A673 (cell line): ENCODE measurements at regions not wholly inside any gene's neighbourhood (a gene's known extent, or its start where the extent isn't known, plus 50 kb on each side); places are given as distances from the start of the nearest gene placed in this dataset.

Experiments
- EZH2 ChIP-seq: fragments of 200-600 bp; sonication (generic); IDR thresholded peaks from 2 replicates; pipeline ENCODE4 v1.6.1; 2017; ENCODE audit warnings: borderline replicate concordance, low read depth, mild to moderate bottlenecking, mixed read lengths, antibody characterized with exemption, low read length; ENCODE audit not compliant: poor library complexity, severe bottlenecking
- TF ChIP-seq, protein P1 (sequence below): fragments of 300-800, 200-600 bp; sonication (generic); conservative IDR thresholded peaks from 2 replicates; pipeline ENCODE4 v1.5.1; 2017; ENCODE audit warnings: low read depth, mild to moderate bottlenecking, antibody characterized with exemption, low read length, moderate library complexity, mixed read lengths

DNA sequence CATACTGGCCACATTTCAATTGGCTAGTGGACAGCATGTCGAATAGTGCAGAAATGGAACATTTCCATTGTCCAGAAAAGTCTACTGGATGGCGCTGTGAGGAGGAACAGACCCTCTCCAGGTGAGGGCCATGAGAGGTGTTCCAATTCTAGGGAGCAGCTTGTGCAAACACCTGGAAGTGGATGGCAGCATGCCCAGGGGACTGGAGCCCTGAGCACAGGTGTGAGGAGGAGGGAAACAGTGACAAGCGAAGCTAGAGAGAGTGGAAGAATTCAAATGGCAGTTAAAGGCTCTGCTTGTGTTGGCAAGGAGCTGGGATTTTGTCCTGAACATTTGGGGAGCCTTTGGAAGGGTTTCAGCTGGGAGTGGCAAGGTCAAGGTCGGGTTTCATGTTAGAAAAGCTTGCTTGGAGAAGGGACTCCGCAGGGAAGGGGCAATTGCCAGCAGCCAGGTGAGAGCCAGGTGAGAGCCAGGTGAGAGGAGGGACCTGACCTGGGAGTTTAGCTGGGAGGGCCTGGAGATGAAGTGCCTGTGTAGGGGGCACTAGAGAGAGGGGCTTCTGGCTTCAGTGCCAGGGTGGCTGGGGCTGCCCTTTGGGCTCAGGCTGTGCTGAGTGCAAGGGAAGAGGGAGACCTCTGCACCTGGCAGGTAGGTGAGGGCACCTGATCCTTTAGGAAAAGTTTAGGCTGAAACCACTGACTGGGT lies 93.8 kb downstream of the LINGO1 start:
- TF ChIP-seq EZH2, result no peak
- TF ChIP-seq, protein P1, sequence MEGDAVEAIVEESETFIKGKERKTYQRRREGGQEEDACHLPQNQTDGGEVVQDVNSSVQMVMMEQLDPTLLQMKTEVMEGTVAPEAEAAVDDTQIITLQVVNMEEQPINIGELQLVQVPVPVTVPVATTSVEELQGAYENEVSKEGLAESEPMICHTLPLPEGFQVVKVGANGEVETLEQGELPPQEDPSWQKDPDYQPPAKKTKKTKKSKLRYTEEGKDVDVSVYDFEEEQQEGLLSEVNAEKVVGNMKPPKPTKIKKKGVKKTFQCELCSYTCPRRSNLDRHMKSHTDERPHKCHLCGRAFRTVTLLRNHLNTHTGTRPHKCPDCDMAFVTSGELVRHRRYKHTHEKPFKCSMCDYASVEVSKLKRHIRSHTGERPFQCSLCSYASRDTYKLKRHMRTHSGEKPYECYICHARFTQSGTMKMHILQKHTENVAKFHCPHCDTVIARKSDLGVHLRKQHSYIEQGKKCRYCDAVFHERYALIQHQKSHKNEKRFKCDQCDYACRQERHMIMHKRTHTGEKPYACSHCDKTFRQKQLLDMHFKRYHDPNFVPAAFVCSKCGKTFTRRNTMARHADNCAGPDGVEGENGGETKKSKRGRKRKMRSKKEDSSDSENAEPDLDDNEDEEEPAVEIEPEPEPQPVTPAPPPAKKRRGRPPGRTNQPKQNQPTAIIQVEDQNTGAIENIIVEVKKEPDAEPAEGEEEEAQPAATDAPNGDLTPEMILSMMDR, result no peak
